ENCODE measurements at regions not wholly inside any gene's neighbourhood (a gene's known extent, or its start where the extent isn't known, plus 50 kb on each side); places are given as distances from the start of the nearest gene placed in this dataset.

GRCh38 chr14:57943541-57943940 lies 77.6 kb upstream of the SLC35F4 start:
- DNase-seq, result no peak

GRCh38 chr14:57943038-57943437 lies 77.1 kb upstream of the SLC35F4 start:
- DNase-seq, result no peak

GRCh38 chr14:57939084-57939483 lies 73.2 kb upstream of the SLC35F4 start:
- DNase-seq, result no peak

- no peak for DNase-seq
Measured at GRCh38 chr14:57938533-57938932, 72.6 kb upstream of the SLC35F4 start.

- DNase-seq, result peak; percentile 13
Measured at GRCh38 chr14:57937676-57938075, 71.8 kb upstream of the SLC35F4 start.

GRCh38 chr14:57933349-57933748 lies 67.5 kb upstream of the SLC35F4 start:
- DNase-seq, result no peak

- DNase-seq, result peak; percentile 72
Measured at GRCh38 chr14:57930241-57930975, 64.5 kb upstream of the SLC35F4 start.

- no peak for DNase-seq
Measured at GRCh38 chr14:57928732-57929131, 62.8 kb upstream of the SLC35F4 start.

GRCh38 chr14:57921377-57921776 lies 55.5 kb upstream of the SLC35F4 start:
- DNase-seq, result no peak

- DNase-seq, result no peak
Measured at GRCh38 chr14:57918791-57919190, 52.9 kb upstream of the SLC35F4 start.
